Subcutaneous abdominal adipose tissue (tissue), 5 donors: ENCODE measurements at regions not wholly inside any gene's neighbourhood (a gene's known extent, or its start where the extent isn't known, plus 50 kb on each side); places are given as distances from the start of the nearest gene placed in this dataset.

Source experiments
- H3K27ac ChIP-seq: one replicate; pipeline ENCODE4 v1.7.0; 2013; ENCODE audit warnings: low read depth, mild to moderate bottlenecking, inconsistent platforms, low read length, moderate library complexity
- H3K27me3 ChIP-seq, 5 donors: one replicate each; pipeline ENCODE4 v1.7.0; 2013; ENCODE audit warnings: low read length in 5 of 5, inconsistent platforms in 1 of 5; ENCODE audit not compliant: control insufficient read depth in 5 of 5, insufficient read depth in 4 of 5
- H3K36me3 ChIP-seq, 5 donors: one replicate each; pipeline ENCODE4 v1.7.0; 2013; ENCODE audit warnings: low read length in 5 of 5; ENCODE audit not compliant: control insufficient read depth in 5 of 5, insufficient read depth in 5 of 5
- H3K4me1 ChIP-seq, 5 donors: one replicate each; pipeline ENCODE4 v1.7.0; 2013; ENCODE audit warnings: low read length in 5 of 5, mild to moderate bottlenecking in 3 of 5, moderate library complexity in 1 of 5; ENCODE audit not compliant: control insufficient read depth in 5 of 5, insufficient read depth in 5 of 5
- H3K4me3 ChIP-seq, 5 donors: one replicate each; pipeline ENCODE4 v1.7.0; 2013; ENCODE audit warnings: low read length in 5 of 5, low read depth in 1 of 5
- H3K9ac ChIP-seq, 5 donors: one replicate each; pipeline ENCODE4 v1.7.0; 2013; ENCODE audit warnings: low read length in 5 of 5, mild to moderate bottlenecking in 4 of 5, moderate library complexity in 3 of 5
- H3K9me3 ChIP-seq, 5 donors: one replicate each; pipeline ENCODE4 v1.7.0; 2013; ENCODE audit warnings: low read length in 5 of 5; ENCODE audit not compliant: control insufficient read depth in 5 of 5
- donor health status: healthy.
- donor health status: healthy.
- donor health status: healthy.
- donor health status: healthy.
- donor health status: healthy.

- Histone ChIP-seq H3K4me1 (peaks cover 0 to 14% (median 3%) of the 10 kb centered on the region in 5 donors), H3K36me3 (no peaks in the 10 kb centered on the region), H3K27me3 (no peaks in the 10 kb centered on the region), H3K9ac (no peak overlapping the region), H3K4me3 (no peak overlapping the region), H3K27ac (no peak overlapping the region), H3K9me3 (no peaks in the 10 kb centered on the region)
Measured at GRCh38 chr7:41809529-41809939, 106.6 kb upstream of the INHBA start.

- Histone ChIP-seq H3K9ac (no peak overlapping the region), H3K27ac (no peak overlapping the region), H3K9me3 (no peaks in the 10 kb centered on the region), H3K4me1 (peaks cover 0 to 14% (median 3%) of the 10 kb centered on the region in 5 donors), H3K36me3 (no peaks in the 10 kb centered on the region), H3K27me3 (no peaks in the 10 kb centered on the region), H3K4me3 (no peak overlapping the region)
Measured at GRCh38 chr7:41809116-41809515, 106.2 kb upstream of the INHBA start.

- H3K9ac ChIP-seq: no peak overlapping the region
Measured at GRCh38 chr7:41808541-41808940, 105.7 kb upstream of the INHBA start.

GRCh38 chr7:41803569-41803968 lies 100.7 kb upstream of the INHBA start:
- no peak overlapping the region for H3K4me3 ChIP-seq
- no peaks in the 10 kb centered on the region for H3K36me3 ChIP-seq
- H3K27me3 ChIP-seq: no peaks in the 10 kb centered on the region
- no peak overlapping the region for H3K27ac ChIP-seq
- H3K9me3 ChIP-seq: no peaks in the 10 kb centered on the region
- H3K4me1 ChIP-seq: peaks cover 0 to 9% (median 3%) of the 10 kb centered on the region in 5 donors
- H3K9ac ChIP-seq: no peak overlapping the region

More at GRCh38 chr7:41808541-41808940, 105.7 kb upstream of the INHBA start:
- Histone ChIP-seq H3K9me3 (no peaks in the 10 kb centered on the region), H3K4me3 (no peak overlapping the region), H3K36me3 (no peaks in the 10 kb centered on the region), H3K27me3 (no peaks in the 10 kb centered on the region), H3K4me1 (peaks cover 0 to 14% (median 3%) of the 10 kb centered on the region in 5 donors), H3K27ac (no peak overlapping the region)

- Histone ChIP-seq H3K27ac (no peak overlapping the region), H3K9me3 (no peaks in the 10 kb centered on the region), H3K36me3 (no peaks in the 10 kb centered on the region), H3K4me3 (no peak overlapping the region), H3K27me3 (no peaks in the 10 kb centered on the region), H3K4me1 (no peaks in the 10 kb centered on the region), H3K9ac (no peak overlapping the region)
Measured at GRCh38 chr7:41796331-41796730, 93.4 kb upstream of the INHBA start.

- Histone ChIP-seq H3K27me3 (no peaks in the 10 kb centered on the region), H3K9me3 (no peaks in the 10 kb centered on the region), H3K27ac (no peak overlapping the region), H3K36me3 (no peaks in the 10 kb centered on the region), H3K9ac (no peak overlapping the region), H3K4me1 (no peaks in the 10 kb centered on the region), H3K4me3 (no peak overlapping the region)
Measured at GRCh38 chr7:41795276-41795833, 92.5 kb upstream of the INHBA start.

GRCh38 chr7:41793556-41793955 lies 90.7 kb upstream of the INHBA start:
- Histone ChIP-seq H3K27me3 (no peaks in the 10 kb centered on the region), H3K4me1 (peaks cover 0 to 2% (median 0%) of the 10 kb centered on the region in 5 donors), H3K4me3 (no peak overlapping the region), H3K27ac (no peak overlapping the region), H3K9me3 (no peaks in the 10 kb centered on the region), H3K36me3 (no peaks in the 10 kb centered on the region), H3K9ac (no peak overlapping the region)

GRCh38 chr7:41792120-41792519 lies 89.2 kb upstream of the INHBA start:
- no peak overlapping the region for H3K4me3 ChIP-seq
- peaks cover 0 to 16% (median 11%) of the 10 kb centered on the region in 5 donors for H3K4me1 ChIP-seq

GRCh38 chr7:41788556-41788955 lies 85.7 kb upstream of the INHBA start:
- no peaks in the 10 kb centered on the region for H3K36me3 ChIP-seq
- H3K4me3 ChIP-seq: no peak overlapping the region
- H3K9me3 ChIP-seq: no peaks in the 10 kb centered on the region
- peaks cover 0 to 27% (median 21%) of the 10 kb centered on the region in 5 donors for H3K4me1 ChIP-seq
- no peaks in the 10 kb centered on the region for H3K27me3 ChIP-seq
- H3K9ac ChIP-seq: no peak overlapping the region
- peak overlapping the region; percentile 86 for H3K27ac ChIP-seq

More at GRCh38 chr7:41792120-41792519, 89.2 kb upstream of the INHBA start:
- Histone ChIP-seq H3K36me3 (no peaks in the 10 kb centered on the region), H3K27me3 (no peaks in the 10 kb centered on the region), H3K9ac (no peak overlapping the region), H3K9me3 (no peaks in the 10 kb centered on the region), H3K27ac (no peak overlapping the region)

GRCh38 chr7:41787651-41788350 lies 84.9 kb upstream of the INHBA start:
- Histone ChIP-seq H3K9me3 (no peaks in the 10 kb centered on the region), H3K36me3 (no peaks in the 10 kb centered on the region), H3K9ac (no peak overlapping the region), H3K4me3 (no peak overlapping the region), H3K4me1 (peaks cover 0 to 27% (median 21%) of the 10 kb centered on the region in 5 donors), H3K27me3 (no peaks in the 10 kb centered on the region), H3K27ac (peak overlapping the region; percentile 86)
